ENCODE measurements at regions not wholly inside any gene's neighbourhood (a gene's known extent, or its start where the extent isn't known, plus 50 kb on each side); places are given as distances from the start of the nearest gene placed in this dataset.

- no peaks in the 10 kb centered on the region for H3K36me3 ChIP-seq (ENCODE audit: control insufficient read depth, insufficient read depth, low read length)
- H3K56ac ChIP-seq (ENCODE audit: low read length), result no peak overlapping the region
- no peaks in the 10 kb centered on the region for H3K4me1 ChIP-seq (ENCODE audit: control insufficient read depth, low read depth, low read length)
- H3K4me2 ChIP-seq (ENCODE audit: low read length), result no peak overlapping the region
- DNase-seq, result no peak
- H4K8ac ChIP-seq (ENCODE audit: low read depth, low read length), result no peak overlapping the region
- no peak overlapping the region for H2BK5ac ChIP-seq (ENCODE audit: low read length)
- H2BK120ac ChIP-seq (ENCODE audit: low read depth, low read length), result no peak overlapping the region
- H3K9ac ChIP-seq (ENCODE audit: low read length), result no peak overlapping the region
- H3K23ac ChIP-seq (ENCODE audit: low read length), result no peak overlapping the region
- no peak overlapping the region for H3K27ac ChIP-seq (ENCODE audit: low read depth, low read length)
- H3K18ac ChIP-seq (ENCODE audit: low read length), result no peak overlapping the region
- H3K79me2 ChIP-seq (ENCODE audit: control insufficient read depth, insufficient read depth, low read length), result no peaks in the 10 kb centered on the region
- H3K79me1 ChIP-seq (ENCODE audit: low read length), result no peaks in the 10 kb centered on the region
- H3K27me3 ChIP-seq (ENCODE audit: insufficient read depth, low read length, poor library complexity), result no peaks in the 10 kb centered on the region
- no peak overlapping the region for H2BK15ac ChIP-seq (replicated peaks; ENCODE audit: low read depth)
- H3K4me3 ChIP-seq (ENCODE audit: low read length), result no peak overlapping the region
- WGBS (ENCODE audit: extremely low coverage, insufficient coverage, low lambda C conversion rate), result no CpG with 5 or more reads among the region's 3 CpGs
- no peak overlapping the region for H4K5ac ChIP-seq (ENCODE audit: low read length)
- no peak overlapping the region for H3K4ac ChIP-seq (ENCODE audit: low read depth, low read length)
- no peak overlapping the region for H2AK5ac ChIP-seq (ENCODE audit: low read length)
Observed at GRCh38 chr2:62556086-62556485, 50.1 kb upstream of the TMEM17 start.

Data from mesendoderm (in vitro differentiated cells).